Uterus (tissue), 3 donors: ENCODE measurements at regions not wholly inside any gene's neighbourhood (a gene's known extent, or its start where the extent isn't known, plus 50 kb on each side); places are given as distances from the start of the nearest gene placed in this dataset.

Experiments
- DNase-seq, 2 donors: peaks; one replicate each; pipeline ENCODE4 v3.0.0-alpha.2; 2019 to 2020
- H3K27ac ChIP-seq, 2 donors: fragments of 200-600 bp; sonication (generic); 1 replicate in 1 of 2; 2 replicates in 1 of 2; pipeline ENCODE4 v1.5.1; 2016 to 2018
- H3K27me3 ChIP-seq, 2 donors: fragments of 200-600 bp; sonication (generic); one replicate each; pipeline ENCODE4 v1.5.1; 2018 to 2019; ENCODE audit warnings: control low read depth in 1 of 2
- H3K36me3 ChIP-seq, 2 donors: fragments of 200-600 bp; sonication (generic); one replicate each; pipeline ENCODE4 v1.5.1; 2019; ENCODE audit warnings: control low read depth in 1 of 2
- H3K4me1 ChIP-seq, 2 donors: fragments of 200-600 bp; sonication (generic); one replicate each; pipeline ENCODE4 v1.5.1; 2018 to 2019; ENCODE audit warnings: control low read depth in 1 of 2
- H3K4me3 ChIP-seq, 2 donors: fragments of 200-600 bp; sonication (generic); 1 replicate in 1 of 2; 2 replicates in 1 of 2; pipeline ENCODE4 v1.5.1; 2018 to 2019; ENCODE audit warnings: mild to moderate bottlenecking in 1 of 2
- H3K9me3 ChIP-seq, 2 donors: fragments of 200-600 bp; sonication (generic); one replicate each; pipeline ENCODE4 v1.5.1; 2019; ENCODE audit warnings: control low read depth in 1 of 2
- CTCF ChIP-seq, 4 experiments: fragments of 200-600 bp in 2 of 4; fragments of 450-650 bp in 2 of 4; sonication (generic) in 2 of 4; IDR thresholded peaks; one replicate each; pipeline ENCODE4 v1.5.1; 2016 to 2019; ENCODE audit warnings: antibody characterized with exemption in 4 of 4, mild to moderate bottlenecking in 2 of 4, moderate library complexity in 1 of 4
- POLR2A ChIP-seq, 2 donors: fragments of 450-650 bp; IDR thresholded peaks; one replicate each; pipeline ENCODE4 v1.6.1; 2016; ENCODE audit warnings: antibody characterized with exemption in 2 of 2, mild to moderate bottlenecking in 1 of 2, moderate library complexity in 1 of 2
- intact Hi-C: fragments of 100-400 bp; cut with DNase I; formaldehyde crosslinking; loops from one replicate; pipeline ENCODE4 v1.15.1; 2023; ENCODE audit warnings: low total_unique reads
- donor health status: DM: yes; HTN: yes; CAD: no.

- intact Hi-C loops: no loop called here
- TF ChIP-seq POLR2A (IDR thresholded peaks at IDR 0.05): no peak
- no peak for TF ChIP-seq CTCF (IDR thresholded peaks at IDR 0.05)
- Histone ChIP-seq H3K27me3 (no peaks in the 10 kb centered on the region), H3K27ac (no peak overlapping the region), H3K36me3 (no peaks in the 10 kb centered on the region), H3K4me3 (no peak overlapping the region), H3K9me3 (no peaks in the 10 kb centered on the region), H3K4me1 (no peaks in the 10 kb centered on the region)
- no peak for DNase-seq
These were observed 260.4 kb downstream of the TBX18 start for GRCh38 chr6:84504025-84504424.

GRCh38 chr6:84501315-84501714 lies 263.1 kb downstream of the TBX18 start:
- H3K9me3 ChIP-seq: no peaks in the 10 kb centered on the region
- H3K4me3 ChIP-seq: no peak overlapping the region
- TF ChIP-seq CTCF (IDR thresholded peaks at IDR 0.05) (no peak), POLR2A (IDR thresholded peaks at IDR 0.05) (no peak)
- no peak overlapping the region for H3K27ac ChIP-seq
- intact Hi-C loops: no loop called here
- DNase-seq: no peak
- H3K36me3 ChIP-seq: no peaks in the 10 kb centered on the region
- H3K27me3 ChIP-seq: no peaks in the 10 kb centered on the region
- H3K4me1 ChIP-seq: no peaks in the 10 kb centered on the region

GRCh38 chr6:84500726-84501125 lies 263.7 kb downstream of the TBX18 start:
- Histone ChIP-seq H3K4me1 (no peaks in the 10 kb centered on the region), H3K9me3 (no peaks in the 10 kb centered on the region), H3K27me3 (no peaks in the 10 kb centered on the region), H3K27ac (no peak overlapping the region), H3K36me3 (no peaks in the 10 kb centered on the region), H3K4me3 (no peak overlapping the region)
- no peak for DNase-seq
- intact Hi-C loops: no loop called here
- no peak for TF ChIP-seq CTCF (IDR thresholded peaks at IDR 0.05)
- TF ChIP-seq POLR2A (IDR thresholded peaks at IDR 0.05): no peak

GRCh38 chr6:84498905-84499304 lies 265.5 kb downstream of the TBX18 start:
- Histone ChIP-seq H3K27ac (no peak overlapping the region), H3K4me3 (no peak overlapping the region), H3K9me3 (no peaks in the 10 kb centered on the region), H3K36me3 (no peaks in the 10 kb centered on the region), H3K4me1 (no peaks in the 10 kb centered on the region), H3K27me3 (no peaks in the 10 kb centered on the region)
- TF ChIP-seq POLR2A (IDR thresholded peaks at IDR 0.05): no peak
- no peak for TF ChIP-seq CTCF (IDR thresholded peaks at IDR 0.05)
- no peak for DNase-seq
- intact Hi-C loops: no loop called here

GRCh38 chr6:84492241-84493165 lies 265.1 kb upstream of the CEP162 start:
- TF ChIP-seq POLR2A (IDR thresholded peaks at IDR 0.05): no peak
- TF ChIP-seq CTCF (IDR thresholded peaks at IDR 0.05): no peak
- H3K4me1 ChIP-seq: no peaks in the 10 kb centered on the region

More at GRCh38 chr6:84492241-84493165, 265.1 kb upstream of the CEP162 start:
- Histone ChIP-seq H3K4me3 (no peak overlapping the region), H3K27ac (no peak overlapping the region), H3K9me3 (no peaks in the 10 kb centered on the region), H3K36me3 (no peaks in the 10 kb centered on the region), H3K27me3 (no peaks in the 10 kb centered on the region)
- DNase-seq: no peak
- intact Hi-C loops: no loop called here
